Neural cell (in vitro differentiated cells): ENCODE measurements at regions not wholly inside any gene's neighbourhood (a gene's known extent, or its start where the extent isn't known, plus 50 kb on each side); places are given as distances from the start of the nearest gene placed in this dataset.
"Not testable (repeated sequence)": the region's sequence is repeated elsewhere in the genome, so short reads cannot be mapped to it uniquely, and the experiment has no call there.

ENCODE experiments used
- H2AFZ ChIP-seq: fragments of 200-600, 300-800 bp; sonication (generic), shearing (Covaris generic); 2 replicates; pipeline ENCODE4 v1.6.0; 2014; ENCODE audit warnings: low read depth, mild to moderate bottlenecking, antibody characterized with exemption, low read length, moderate library complexity
- H3F3A ChIP-seq: fragments of 200-600 bp; shearing (Covaris generic); 2 replicates; pipeline ENCODE4 v1.6.1; 2016; ENCODE audit warnings: mild to moderate bottlenecking, moderate library complexity, mixed read lengths, antibody characterized with exemption, low read length; ENCODE audit not compliant: insufficient read depth, poor library complexity, severe bottlenecking
- H3K27ac ChIP-seq: fragments of 200-600, 300-800 bp; sonication (generic), shearing (Covaris generic); 2 replicates; pipeline ENCODE4 v1.5.1; 2014; ENCODE audit warnings: mild to moderate bottlenecking, low read length, moderate library complexity
- H3K27me3 ChIP-seq: fragments of 300-800, 200-600 bp; sonication (generic), shearing (Covaris generic); 2 replicates; pipeline ENCODE4 v1.6.0; 2014; ENCODE audit warnings: mild to moderate bottlenecking, low read depth, low read length, moderate library complexity; ENCODE audit not compliant: insufficient read depth
- H3K36me3 ChIP-seq: fragments of 300-800, 200-600 bp; sonication (generic), shearing (Covaris generic); 2 replicates; pipeline ENCODE4 v1.5.1; 2014; ENCODE audit warnings: mild to moderate bottlenecking, antibody characterized with exemption, low read length, moderate library complexity; ENCODE audit not compliant: insufficient read depth
- H3K4me2 ChIP-seq: fragments of 300-800, 200-600 bp; sonication (generic), shearing (Covaris generic); 2 replicates; pipeline ENCODE4 v1.6.0; 2014; ENCODE audit warnings: mild to moderate bottlenecking, low read length
- H3K4me3 ChIP-seq: fragments of 300-800, 200-600 bp; sonication (generic), shearing (Covaris generic); 2 replicates; pipeline ENCODE4 v1.5.1; 2014; ENCODE audit warnings: mild to moderate bottlenecking, low read length, moderate library complexity
- H3K79me2 ChIP-seq: fragments of 200-600 bp; shearing (Covaris generic); replicated peaks from 2 replicates; pipeline ENCODE4 v1.6.0; 2014; ENCODE audit warnings: mild to moderate bottlenecking, low read length, moderate library complexity; ENCODE audit not compliant: insufficient read depth
- H3K9ac ChIP-seq: fragments of 300-800, 200-600 bp; sonication (generic), shearing (Covaris generic); 2 replicates; pipeline ENCODE4 v1.6.1; 2016; ENCODE audit warnings: mild to moderate bottlenecking, low read length, mixed read lengths
- H3K9me2 ChIP-seq: fragments of 200-600 bp; shearing (Covaris generic); 2 replicates; pipeline ENCODE4 v1.6.1; 2016; ENCODE audit warnings: mild to moderate bottlenecking, low read length, mixed read lengths; ENCODE audit not compliant: insufficient read depth
- H3K9me3 ChIP-seq: fragments of 200-600, 300-800 bp; sonication (generic), shearing (Covaris generic); 2 replicates; pipeline ENCODE4 v1.6.1; 2016; ENCODE audit warnings: mild to moderate bottlenecking, mixed run types, low read length, moderate library complexity, mixed read lengths
- H4K20me1 ChIP-seq: fragments of 200-600 bp; shearing (Covaris generic); 2 replicates; pipeline ENCODE4 v1.6.1; 2016; ENCODE audit warnings: mild to moderate bottlenecking, mixed run types; ENCODE audit not compliant: insufficient read depth
- CTCF ChIP-seq: fragments of 450-650 bp; IDR thresholded peaks from 2 replicates; pipeline ENCODE4 v1.5.1; 2014; ENCODE audit warnings: antibody characterized with exemption, mild to moderate bottlenecking, moderate library complexity; ENCODE audit not compliant: poor library complexity, severe bottlenecking
- EP300 ChIP-seq: fragments of 450-650 bp; conservative IDR thresholded peaks from 2 replicates; pipeline ENCODE4 v1.6.1; 2014; ENCODE audit warnings: antibody characterized with exemption, mild to moderate bottlenecking, moderate library complexity; ENCODE audit not compliant: poor library complexity, severe bottlenecking
- EZH2 ChIP-seq: fragments of 200-600, 300-800 bp; shearing (Covaris generic), sonication (generic); IDR thresholded peaks from 2 replicates; pipeline ENCODE4 v1.6.1; 2014; ENCODE audit warnings: antibody characterized with exemption, low read length, borderline replicate concordance, mild to moderate bottlenecking; ENCODE audit not compliant: insufficient read depth, poor library complexity, severe bottlenecking
- MXI1 ChIP-seq: fragments of 450-650 bp; conservative IDR thresholded peaks from 2 replicates; pipeline ENCODE4 v1.6.1; 2014; ENCODE audit warnings: antibody characterized with exemption, mild to moderate bottlenecking; ENCODE audit not compliant: poor library complexity, severe bottlenecking
- POLR2AphosphoS5 ChIP-seq: IDR thresholded peaks from 2 replicates; pipeline ENCODE4 v1.6.1; 2012
- RAD21 ChIP-seq: fragments of 450-650 bp; conservative IDR thresholded peaks from 2 replicates; pipeline ENCODE4 v1.6.1; 2014; ENCODE audit warnings: antibody characterized with exemption, mild to moderate bottlenecking, moderate library complexity
- REST ChIP-seq: IDR thresholded peaks from 2 replicates; pipeline ENCODE4 v1.6.1; 2012; ENCODE audit warnings: borderline replicate concordance
- SMC3 ChIP-seq: fragments of 450-650 bp; conservative IDR thresholded peaks from 2 replicates; pipeline ENCODE4 v1.6.1; 2014; ENCODE audit warnings: antibody characterized with exemption, mild to moderate bottlenecking, moderate library complexity; ENCODE audit not compliant: poor library complexity
- TAF1 ChIP-seq: IDR thresholded peaks from 2 replicates; pipeline ENCODE4 v1.6.1; 2012; ENCODE audit warnings: low read depth

GRCh38 chr17:30605523-30605922 is 128.3 kb downstream of the GOSR1 start:
- no peaks in the 10 kb centered on the region for H3K9me2 ChIP-seq
- H3K36me3 ChIP-seq = no peaks in the 10 kb centered on the region
- peaks cover 41% of the 10 kb centered on the region for H3K79me2 ChIP-seq
- no peak for TF ChIP-seq EP300
- TF ChIP-seq MXI1 = no peak
- TF ChIP-seq EZH2 = no peak
- no peak for TF ChIP-seq POLR2AphosphoS5
- no peak for TF ChIP-seq TAF1
- H3K4me3 ChIP-seq = no peak overlapping the region
- no peaks in the 10 kb centered on the region for H3K27me3 ChIP-seq
- H3K27ac ChIP-seq = no peak overlapping the region
- H3K9ac ChIP-seq = no peak overlapping the region
- H2AFZ ChIP-seq = no peak overlapping the region
- H4K20me1 ChIP-seq = no peaks in the 10 kb centered on the region
- no peaks in the 10 kb centered on the region for H3F3A ChIP-seq
- H3K9me3 ChIP-seq = no peaks in the 10 kb centered on the region
- H3K4me2 ChIP-seq = no peak overlapping the region

GRCh38 chr17:30605027-30605426 is 127.8 kb downstream of the GOSR1 start:
- Histone ChIP-seq H3K9me3 (no peaks in the 10 kb centered on the region), H3K4me2 (no peak overlapping the region), H3K9me2 (no peaks in the 10 kb centered on the region), H2AFZ (no peak overlapping the region), H3F3A (no peaks in the 10 kb centered on the region), H3K36me3 (no peaks in the 10 kb centered on the region), H3K27me3 (no peaks in the 10 kb centered on the region), H4K20me1 (no peaks in the 10 kb centered on the region), H3K27ac (no peak overlapping the region), H3K9ac (no peak overlapping the region), H3K79me2 (peaks cover 41% of the 10 kb centered on the region), H3K4me3 (no peak overlapping the region)
- TF ChIP-seq EP300 (no peak), RAD21 (no peak), CTCF (no peak), REST (no peak), SMC3 (no peak), EZH2 (no peak), TAF1 (no peak), POLR2AphosphoS5 (no peak), MXI1 (no peak)

GRCh38 chr17:30602396-30602795 is 125.2 kb downstream of the GOSR1 start:
- not testable (repeated sequence) for H3K4me2 ChIP-seq, H4K20me1 ChIP-seq, H3F3A ChIP-seq, H3K27me3 ChIP-seq, H3K27ac ChIP-seq, H2AFZ ChIP-seq, H3K9ac ChIP-seq, H3K9me2 ChIP-seq, H3K36me3 ChIP-seq, H3K9me3 ChIP-seq
- H3K4me3 ChIP-seq = peak overlapping the region; percentile 55
- H3K79me2 ChIP-seq = peaks cover 41% of the 10 kb centered on the region

- H3K79me2 ChIP-seq = peaks cover 40% of the 10 kb centered on the region
- H3K4me3 ChIP-seq = peak overlapping the region; percentile 55
- H3K9ac ChIP-seq, H3K27ac ChIP-seq, H3K9me2 ChIP-seq, H3F3A ChIP-seq, H3K36me3 ChIP-seq, H4K20me1 ChIP-seq, H3K27me3 ChIP-seq, H3K9me3 ChIP-seq, H2AFZ ChIP-seq: not testable (repeated sequence)
- H3K4me2 ChIP-seq = peak overlapping the region; percentile 62
These were observed 124.8 kb downstream of the GOSR1 start for GRCh38 chr17:30601984-30602383.
